ENCODE measurements at regions not wholly inside any gene's neighbourhood (a gene's known extent, or its start where the extent isn't known, plus 50 kb on each side); places are given as distances from the start of the nearest gene placed in this dataset.

- ATAC-seq (no peak), DNase-seq (ENCODE audit: low spot score) (no peak), FAIRE-seq (no peak)
- no peak overlapping the region for H3K27ac ChIP-seq (ENCODE audit: extremely low read length, insufficient read depth, low read length)
- no peaks in the 10 kb centered on the region for H3K4me1 ChIP-seq (ENCODE audit: insufficient read depth, low read length)
- H3K79me2 ChIP-seq (ENCODE audit: insufficient read depth, low read length) = no peaks in the 10 kb centered on the region
- no peaks in the 10 kb centered on the region for H3K27me3 ChIP-seq (ENCODE audit: control insufficient read depth in 1 of 2, insufficient read depth in 2 of 2, low read length in 2 of 2)
- ChIA-PET POLR2A (no interaction called here), CTCF (ENCODE audit: low intra/inter-chr PET ratio, low total read pairs) (no interaction called here)
- no peaks in the 10 kb centered on the region for H3K36me3 ChIP-seq (replicated peaks in 1 of 2; ENCODE audit: control insufficient read depth in 1 of 2, insufficient read depth in 2 of 2, low read length in 2 of 2)
- H3K9me3 ChIP-seq (ENCODE audit: low read length) = no peaks in the 10 kb centered on the region
- intact Hi-C loops (cut with micrococcal nuclease; ENCODE audit: unreplicated experiment) (no loop called here), in situ Hi-C loops (cut with HindIII; ENCODE audit: extremely low pct_ligation_motif_present, low pct_unique_long_range_greater_than_20kb) (no loop called here)
- TF ChIP-seq ZKSCAN5 (CRISPR knock-in tag; IDR thresholded peaks at IDR 0.05) = no peak
- TF ChIP-seq MXD1 (CRISPR knock-in tag; IDR thresholded peaks at IDR 0.05) = no peak
- no peak for TF ChIP-seq NFIC (IDR thresholded peaks at IDR 0.05; ENCODE audit: low read length)
- TF ChIP-seq ZNF382 (CRISPR knock-in tag; IDR thresholded peaks at IDR 0.05; ENCODE audit: borderline replicate concordance) = no peak
- TF ChIP-seq ZNF296 (CRISPR knock-in tag; conservative IDR thresholded peaks at IDR 0.05) = no peak
- TF ChIP-seq ATF6 (CRISPR knock-in tag; conservative IDR thresholded peaks at IDR 0.05) = no peak
- no peak for TF ChIP-seq ZNF670 (CRISPR knock-in tag; IDR thresholded peaks at IDR 0.05; ENCODE audit: borderline replicate concordance)
- TF ChIP-seq TEAD3 (CRISPR knock-in tag; optimal IDR thresholded peaks at IDR 0.05; ENCODE audit: borderline replicate concordance) = no peak
- no peak for TF ChIP-seq RCOR2 (CRISPR knock-in tag; IDR thresholded peaks at IDR 0.05)
- TF ChIP-seq DMAP1 (CRISPR knock-in tag; IDR thresholded peaks at IDR 0.05) = no peak
- TF ChIP-seq ZNF496 (CRISPR knock-in tag; IDR thresholded peaks at IDR 0.05; ENCODE audit: insufficient replicate concordance) = no peak
- no peak for TF ChIP-seq HNRNPH1 (optimal IDR thresholded peaks at IDR 0.05; ENCODE audit: low read depth, low read length)
- no TSS peak for BruUV-seq (replicated peaks)
- no peaks in the 10 kb centered on the region for H4K20me1 ChIP-seq (ENCODE audit: insufficient read depth, low read length)
- no peak overlapping the region for H3K4me2 ChIP-seq (ENCODE audit: low read depth, low read length)
- no peak overlapping the region for H3K4me3 ChIP-seq (replicated peaks in 1 of 3; ENCODE audit: insufficient read depth in 1 of 3, low read depth in 2 of 3, low read length in 3 of 3)
- 2% methylated on average over 2 of the region's 2 CpGs for WGBS (ENCODE audit: low lambda C conversion rate)
- no peak overlapping the region for H2AFZ ChIP-seq (ENCODE audit: low read length)
- H3K9ac ChIP-seq (ENCODE audit: insufficient read depth, low read depth, low read length) = no peak overlapping the region
These were observed 161.1 kb upstream of the EPHA7 start for GRCh38 chr6:93580446-93580845.

All from HepG2 (cell line).